ENCODE measurements at regions not wholly inside any gene's neighbourhood (a gene's known extent, or its start where the extent isn't known, plus 50 kb on each side); places are given as distances from the start of the nearest gene placed in this dataset.
"Not testable (repeated sequence)": the region's sequence is repeated elsewhere in the genome, so short reads cannot be mapped to it uniquely, and the experiment has no call there.

DNA sequence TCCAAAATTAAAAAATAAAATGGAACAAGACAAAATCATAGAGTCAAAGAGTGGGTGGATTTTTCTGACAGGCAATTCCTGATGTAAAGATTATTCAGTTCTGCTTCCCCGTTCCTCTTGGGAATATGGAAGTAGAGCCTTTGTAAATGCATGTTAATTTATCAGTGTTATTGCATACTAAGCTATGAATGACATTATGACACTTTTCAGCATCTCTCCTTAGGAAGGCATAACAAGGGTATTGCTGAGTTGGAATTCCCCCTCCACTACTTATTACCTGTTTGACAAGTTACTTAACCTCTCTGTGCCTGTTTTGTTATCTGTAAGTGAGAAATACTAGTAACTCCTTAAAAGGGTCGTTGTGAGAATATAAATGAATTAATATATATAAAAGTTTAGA lies 640.4 kb downstream of the LMO4 start:
- no peak for DNase-seq

DNA sequence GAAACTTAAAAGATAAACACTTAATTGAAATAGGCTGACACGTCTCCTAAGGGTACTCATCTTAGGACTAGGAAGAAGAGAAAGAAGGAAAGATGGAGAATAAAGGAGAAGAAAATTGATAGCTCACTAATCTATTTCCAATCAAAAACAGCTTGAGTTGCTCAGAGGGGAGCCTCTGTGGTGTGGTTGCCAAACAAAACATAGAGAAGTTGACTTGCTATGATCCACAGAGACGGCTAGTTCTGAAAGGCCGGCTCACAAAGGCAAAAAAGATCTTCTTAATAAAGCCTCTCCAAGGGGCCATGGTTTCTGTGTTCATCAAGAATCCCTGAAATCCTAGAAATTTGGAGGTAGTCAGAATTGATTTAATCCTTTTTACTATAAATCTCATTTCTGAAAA lies 644.1 kb downstream of the LMO4 start:
- no peak for DNase-seq

DNA sequence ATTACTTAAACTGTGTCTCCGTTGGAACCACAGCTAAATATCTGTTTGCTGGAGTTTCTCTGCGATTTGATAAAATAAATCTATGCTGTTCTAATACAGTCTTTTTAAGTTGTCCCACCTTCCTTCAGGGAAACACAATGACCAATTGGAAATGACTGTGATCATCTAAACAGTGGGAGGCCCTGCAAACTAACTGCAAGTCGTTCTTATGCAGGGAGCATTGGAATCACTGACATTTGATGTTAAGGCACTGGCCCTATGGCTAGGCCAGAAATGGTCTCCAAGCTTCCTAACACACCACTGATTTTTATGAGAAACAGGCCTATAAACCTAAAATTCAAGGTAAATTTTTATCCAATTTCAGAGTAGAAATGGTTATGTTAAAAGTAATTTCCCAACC lies 645.2 kb downstream of the LMO4 start:
- no peak for DNase-seq

DNA sequence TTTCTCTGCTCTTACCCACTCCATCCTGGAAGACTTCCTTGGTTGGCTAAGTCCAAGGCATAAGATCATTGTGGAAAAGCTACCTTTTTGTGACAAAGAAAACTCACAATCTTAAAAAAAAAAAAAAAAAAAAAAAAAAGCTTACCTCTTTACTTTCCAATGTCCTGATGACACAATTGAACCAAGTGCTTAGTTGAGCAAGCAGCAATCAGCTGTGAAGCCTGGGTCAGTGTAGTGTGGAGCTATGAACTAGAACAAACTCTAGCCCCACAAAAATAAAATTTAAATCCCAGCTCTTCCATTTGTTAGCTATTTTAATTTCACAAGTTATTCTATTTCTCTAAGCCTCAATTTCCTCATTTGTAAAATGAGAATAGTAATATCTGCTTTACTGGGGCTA lies 647.6 kb downstream of the LMO4 start:
- DNase-seq: no peak

DNA sequence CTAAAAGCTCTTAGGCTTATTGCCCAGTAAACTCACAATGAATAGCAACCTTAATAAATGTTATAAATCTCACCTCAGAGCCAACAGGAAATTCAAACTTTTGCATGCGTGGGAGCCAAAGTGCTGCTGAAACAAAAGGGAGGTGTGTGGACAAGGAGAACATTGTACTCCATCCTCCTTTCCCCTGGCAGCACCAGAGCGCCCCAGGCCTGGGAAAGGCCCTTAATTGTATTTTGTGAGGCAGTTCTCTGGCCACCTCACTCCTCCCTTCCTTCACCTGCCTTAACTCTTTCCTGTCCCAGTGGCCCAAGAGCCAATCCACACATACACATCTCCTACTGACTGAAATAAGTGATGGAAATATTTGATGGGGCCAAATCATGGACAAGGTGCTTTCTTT lies 648.5 kb downstream of the LMO4 start:
- no peak for DNase-seq

DNA sequence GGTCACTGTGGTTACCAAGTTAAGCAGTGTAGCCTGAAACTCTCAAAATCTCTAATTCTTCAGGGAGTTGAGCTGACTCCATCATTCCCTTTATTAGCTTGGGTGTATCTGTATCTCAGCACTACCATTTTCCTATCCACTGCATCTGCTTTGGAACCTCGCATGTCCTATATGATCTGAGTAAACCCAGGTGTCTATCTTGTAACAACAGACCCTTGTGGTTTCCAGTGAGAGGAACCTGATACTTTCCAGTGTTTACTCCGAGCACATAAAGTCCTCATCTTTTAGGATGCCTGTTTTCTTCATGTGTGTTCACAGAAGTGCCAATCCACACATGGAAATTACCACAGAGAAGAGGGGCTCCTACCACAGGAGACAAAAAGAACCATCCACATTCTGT lies 650.4 kb downstream of the LMO4 start:
- DNase-seq: no peak

DNA sequence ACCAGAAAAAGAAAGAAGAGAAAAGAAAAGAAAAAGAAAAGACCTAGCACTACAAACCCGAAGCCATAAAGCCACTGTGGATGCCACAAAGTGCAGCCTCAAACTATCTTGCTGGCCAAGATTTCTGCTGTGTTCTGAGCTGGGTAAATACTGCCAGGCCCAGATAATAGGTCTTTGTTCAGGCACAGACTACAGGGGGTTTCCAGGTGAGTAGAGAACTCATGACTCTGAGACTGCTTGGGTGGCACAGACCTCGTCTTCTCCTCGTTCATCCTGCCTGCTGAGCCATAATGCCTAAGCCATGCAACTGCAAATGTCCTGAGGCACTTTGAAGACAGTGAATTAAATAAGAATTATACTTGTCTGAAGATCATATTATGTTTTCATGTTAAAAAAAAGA lies 651.8 kb downstream of the LMO4 start:
- DNase-seq: no peak

DNA sequence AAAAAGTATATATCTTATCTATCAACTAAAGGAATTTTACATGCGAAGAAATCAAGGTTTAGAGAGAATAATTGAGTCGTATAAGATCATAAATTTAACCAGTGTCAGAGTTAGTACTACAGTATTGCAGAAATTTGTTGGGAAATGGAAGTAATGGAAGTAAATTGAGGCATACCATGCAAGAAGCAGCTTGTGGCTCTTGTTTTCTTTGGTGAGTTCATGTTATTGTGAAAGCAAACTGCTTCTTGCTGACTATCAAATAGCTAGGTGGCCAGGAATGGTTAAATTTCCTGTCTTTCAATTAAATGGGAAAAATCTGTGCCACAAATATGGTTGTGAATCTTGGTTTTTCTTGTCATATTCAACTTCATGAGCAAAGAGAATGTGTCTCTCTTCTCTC lies 652.7 kb downstream of the LMO4 start:
- no peak for DNase-seq

DNA sequence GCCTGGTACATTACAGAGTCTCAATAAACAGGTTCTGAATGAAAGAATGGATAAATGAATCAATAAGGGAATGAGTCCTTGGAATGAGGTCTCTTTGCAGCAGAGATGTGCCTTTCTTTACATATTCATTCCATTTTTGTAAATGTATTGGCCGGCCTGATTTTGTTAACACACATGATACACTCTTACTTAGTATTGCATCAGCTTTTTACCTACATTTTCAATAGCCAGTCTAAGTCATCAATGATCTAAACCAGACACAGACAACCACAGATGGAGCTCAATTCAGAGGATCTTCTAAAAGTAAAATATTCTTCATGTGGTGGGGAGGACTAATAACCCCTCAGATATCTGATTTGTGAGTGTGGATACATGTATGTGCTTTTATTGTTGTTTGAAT lies 653.1 kb downstream of the LMO4 start:
- DNase-seq: no peak

DNA sequence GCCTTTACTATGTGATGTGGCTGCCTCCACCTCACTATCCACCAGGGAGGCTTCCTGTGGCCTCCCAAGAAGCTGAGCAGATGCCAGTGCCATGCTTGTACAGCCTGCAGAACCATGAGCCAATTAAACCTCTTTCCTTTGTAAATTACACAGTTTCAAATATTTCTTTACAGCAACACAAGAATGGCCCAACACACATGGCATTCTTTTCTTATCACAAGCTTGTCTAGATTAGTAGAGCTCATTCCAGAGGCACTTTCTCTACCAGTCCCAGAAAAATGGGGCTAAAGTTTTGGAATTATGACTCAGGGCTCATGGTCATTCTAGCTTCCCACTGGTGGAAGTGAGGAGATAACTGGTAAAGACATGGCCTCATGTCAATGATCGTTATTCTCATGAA lies 655.2 kb downstream of the LMO4 start:
- DNase-seq: no peak

DNA sequence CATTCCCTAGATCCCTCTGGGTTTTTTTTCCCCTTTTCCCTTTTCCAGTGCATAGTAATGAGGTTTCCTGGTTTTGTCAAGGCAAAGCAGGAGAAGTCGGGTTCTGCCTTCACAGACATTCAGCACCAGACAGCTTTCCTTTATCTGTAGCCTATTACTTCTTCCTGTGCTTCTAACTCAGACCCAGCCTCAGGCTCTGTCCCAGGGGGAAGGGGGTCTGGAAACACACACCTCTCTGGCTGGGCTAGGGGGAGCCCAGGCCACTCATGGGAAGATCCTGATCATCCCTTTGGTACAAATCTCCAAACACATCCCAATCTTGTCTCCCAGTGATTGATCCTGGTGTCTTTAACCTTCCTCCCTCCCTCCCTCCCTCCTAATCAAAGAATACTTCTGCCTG lies 656.4 kb downstream of the LMO4 start:
- DNase-seq: no peak

DNA sequence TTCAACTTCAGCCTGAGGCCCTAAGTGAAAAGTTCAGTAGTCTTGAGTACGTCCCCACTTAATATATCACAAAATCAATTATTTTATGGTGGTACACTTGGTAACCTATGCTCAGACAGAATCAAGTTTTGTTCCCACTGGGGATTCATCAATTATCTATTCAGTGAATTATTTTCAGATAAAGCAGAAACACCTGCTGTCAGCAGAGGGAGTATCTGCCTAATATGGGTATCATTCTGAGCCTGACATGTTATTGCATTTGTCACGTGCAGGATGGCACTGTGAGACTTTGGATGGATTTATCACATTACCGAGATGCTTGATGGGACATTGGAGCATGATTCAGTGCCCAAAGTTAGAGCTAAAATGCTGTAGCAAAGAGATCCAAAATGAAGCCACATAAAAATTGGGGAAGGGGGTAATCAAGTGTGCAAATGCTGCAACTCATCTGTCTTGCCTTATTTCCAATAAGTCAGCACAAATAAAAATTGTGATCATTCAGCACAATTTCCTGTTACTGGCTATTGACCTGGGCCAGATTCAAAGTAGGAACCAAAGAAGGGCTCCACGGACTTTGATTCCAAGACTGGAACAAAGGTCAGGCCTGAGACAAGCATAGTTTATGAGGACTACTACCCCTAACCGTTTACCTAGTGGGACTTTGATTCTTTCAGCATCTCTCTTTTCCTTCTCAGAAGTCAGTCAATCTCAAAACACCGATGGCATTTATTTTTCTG lies 657.6 kb downstream of the LMO4 start:
- no peak for DNase-seq

DNA sequence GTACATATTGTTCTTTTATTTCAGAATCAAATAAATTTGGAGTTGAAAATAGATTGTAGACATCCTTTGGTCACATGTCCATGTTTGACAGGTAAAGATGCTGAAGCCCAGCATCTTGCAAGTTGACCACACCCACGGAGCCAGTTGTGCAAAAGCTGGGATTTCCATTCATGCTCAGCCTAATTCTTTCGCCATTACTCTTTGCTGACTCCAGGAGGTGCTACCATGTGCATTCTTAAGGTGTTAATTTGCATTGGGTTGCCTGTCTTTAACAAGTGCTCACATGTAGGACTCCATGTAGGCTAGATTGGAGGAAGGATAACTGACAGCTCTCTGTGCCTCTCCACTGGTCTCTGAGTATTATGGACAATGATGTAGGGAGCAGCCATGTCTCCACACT lies 660.7 kb downstream of the LMO4 start:
- DNase-seq: no peak

DNA sequence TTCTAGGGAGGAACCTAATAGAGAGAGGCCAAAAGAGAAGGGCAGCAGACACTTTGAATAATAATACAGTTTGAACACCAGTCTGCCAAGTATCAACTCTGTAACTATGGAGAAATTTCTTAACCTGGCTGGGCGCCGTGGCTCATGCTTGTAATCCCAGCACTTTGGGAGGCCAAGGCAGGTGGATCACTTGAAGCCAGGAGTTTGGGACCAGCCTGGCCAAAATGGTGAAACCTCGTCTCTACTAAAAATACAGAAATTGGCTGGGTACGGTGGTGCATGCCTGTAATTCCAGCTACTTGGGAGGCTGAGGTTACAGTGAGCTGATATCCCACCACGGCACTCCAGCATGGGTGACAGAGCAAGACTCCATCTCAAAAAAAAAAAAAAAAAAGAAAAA lies 663.9 kb downstream of the LMO4 start:
- not testable (repeated sequence) for DNase-seq

DNA sequence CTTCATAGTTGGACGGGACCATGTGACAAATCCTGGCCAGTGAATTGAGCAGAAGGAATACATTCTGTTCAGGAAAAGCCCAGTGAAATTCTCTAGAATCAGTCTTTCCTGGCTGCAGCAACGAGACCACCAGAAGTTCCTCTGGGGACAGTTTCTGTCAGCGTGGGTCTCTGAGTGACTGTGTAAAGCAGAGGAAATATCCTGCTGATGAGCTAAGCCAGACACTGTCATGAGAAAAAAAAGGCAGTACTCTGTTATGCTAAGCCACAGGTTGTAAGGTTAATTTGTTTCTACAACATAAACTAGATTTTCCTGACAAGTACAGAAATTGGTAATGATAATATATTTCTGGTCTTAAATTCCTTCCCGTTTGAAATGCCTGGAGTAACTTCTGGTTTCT lies 664.4 kb downstream of the LMO4 start:
- DNase-seq: no peak

DNA sequence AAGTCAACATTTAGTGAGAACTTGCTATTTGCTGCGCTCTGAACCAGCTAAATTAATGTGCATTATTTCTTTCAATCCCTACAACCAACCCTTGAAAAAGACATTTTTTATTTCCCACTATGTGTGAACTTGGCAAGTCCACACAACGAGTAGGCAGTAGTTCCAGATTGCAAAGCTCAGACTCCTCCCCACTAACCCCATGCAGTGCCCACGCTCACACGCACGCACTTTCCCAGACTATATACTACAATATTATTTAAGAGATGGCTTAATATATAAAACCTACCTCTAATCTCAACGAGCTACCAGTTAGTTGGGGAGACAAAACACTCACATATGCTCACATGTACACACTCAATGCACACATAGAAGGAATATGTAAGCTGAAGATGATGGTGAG lies 671.2 kb downstream of the LMO4 start:
- DNase-seq: no peak

DNA sequence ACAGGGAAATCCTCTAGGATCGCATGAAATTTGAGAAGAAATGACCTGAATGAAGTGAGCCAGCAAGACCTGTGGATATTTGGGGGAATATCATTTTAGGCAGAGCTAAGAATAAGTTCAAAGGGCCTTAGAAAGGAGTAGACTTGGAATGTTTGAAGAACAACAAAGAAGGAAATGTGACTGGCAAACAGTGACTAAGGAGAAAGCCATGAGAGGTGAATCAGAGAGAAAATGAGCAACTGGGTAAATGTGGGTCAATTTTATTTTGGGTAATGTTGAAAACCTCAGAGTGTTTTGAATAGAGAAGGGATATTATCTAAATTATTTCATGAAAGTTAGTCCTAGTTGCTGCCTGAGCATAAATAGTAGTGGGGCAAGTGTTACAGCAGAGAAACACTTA lies 672.8 kb downstream of the LMO4 start:
- DNase-seq: no peak

DNA sequence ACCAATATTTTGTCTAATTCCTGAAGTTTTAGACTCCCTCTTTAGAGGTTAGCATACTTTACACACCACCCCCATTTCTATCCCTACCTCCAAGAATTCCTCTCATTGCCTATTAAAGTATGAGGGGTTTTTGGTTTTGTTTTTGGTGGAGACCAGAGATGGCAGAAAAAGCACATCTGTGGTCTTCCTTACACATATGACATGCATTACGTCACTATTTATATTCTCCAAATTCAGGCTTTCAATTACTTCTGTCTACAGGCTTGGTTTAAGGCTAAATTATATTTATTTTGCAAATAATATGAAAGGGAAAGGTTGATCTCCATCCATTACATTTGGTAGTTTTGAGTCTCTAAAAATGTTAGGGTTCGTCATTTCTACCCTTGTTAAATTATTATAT lies 674.6 kb downstream of the LMO4 start:
- DNase-seq: no peak

DNA sequence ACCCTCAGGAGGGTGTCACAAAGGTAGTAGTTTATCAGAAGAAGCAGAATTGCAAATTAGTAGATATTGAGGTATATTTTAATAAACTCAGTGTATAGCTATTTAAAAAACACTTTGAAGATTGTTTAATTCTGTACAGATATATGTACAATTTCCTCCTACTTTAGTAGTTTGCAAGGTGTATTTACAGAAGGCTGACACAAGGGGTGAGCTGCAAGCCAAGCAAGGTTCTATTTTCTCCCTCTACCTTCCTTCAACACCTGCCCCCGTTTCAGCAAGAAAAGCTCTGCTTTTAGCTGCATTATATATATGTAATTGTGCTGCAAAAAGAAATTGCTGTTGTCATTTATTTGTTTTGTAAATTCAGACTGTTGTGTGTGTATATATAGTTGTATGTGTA lies 674.2 kb upstream of the PKN2 start:
- no peak for DNase-seq

DNA sequence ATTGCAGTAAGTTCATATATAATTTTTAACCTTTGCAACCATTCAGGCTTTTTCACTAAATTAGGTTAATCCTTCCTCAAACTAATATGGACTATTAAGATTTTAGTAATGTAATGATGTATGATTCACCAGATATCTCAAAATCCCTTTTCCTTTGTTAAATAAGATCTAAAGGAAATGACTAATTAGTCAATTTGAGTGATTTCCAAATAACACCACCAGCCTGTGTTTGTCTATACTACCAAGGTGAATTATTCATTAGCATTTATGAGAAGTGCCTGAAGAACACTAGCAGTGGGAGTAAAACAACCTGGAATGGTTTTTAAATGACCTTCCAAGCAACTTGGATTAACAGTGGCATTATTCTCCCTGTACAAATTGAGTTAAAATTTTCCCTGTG lies 670.6 kb upstream of the PKN2 start:
- DNase-seq: no peak

DNA sequence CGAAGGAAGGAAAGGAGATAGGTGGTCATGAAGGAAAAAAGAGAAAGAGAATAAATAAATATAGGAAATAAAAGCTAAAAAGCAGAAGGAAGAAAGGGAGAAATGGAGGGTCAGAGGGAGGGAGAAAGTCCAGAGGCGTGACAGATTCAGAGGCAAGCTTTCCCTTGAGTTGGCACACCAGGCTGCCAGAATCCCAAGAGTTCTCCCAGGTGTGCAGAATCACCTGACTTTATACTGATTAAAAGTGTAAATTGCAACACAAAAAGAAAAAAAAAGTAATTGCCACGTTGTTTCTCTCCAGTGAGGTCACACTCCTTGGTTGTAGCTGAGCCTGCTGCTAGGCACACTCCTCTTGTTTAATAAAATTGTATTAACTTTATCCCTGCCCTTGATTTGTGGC lies 669.9 kb upstream of the PKN2 start:
- no peak for DNase-seq

DNA sequence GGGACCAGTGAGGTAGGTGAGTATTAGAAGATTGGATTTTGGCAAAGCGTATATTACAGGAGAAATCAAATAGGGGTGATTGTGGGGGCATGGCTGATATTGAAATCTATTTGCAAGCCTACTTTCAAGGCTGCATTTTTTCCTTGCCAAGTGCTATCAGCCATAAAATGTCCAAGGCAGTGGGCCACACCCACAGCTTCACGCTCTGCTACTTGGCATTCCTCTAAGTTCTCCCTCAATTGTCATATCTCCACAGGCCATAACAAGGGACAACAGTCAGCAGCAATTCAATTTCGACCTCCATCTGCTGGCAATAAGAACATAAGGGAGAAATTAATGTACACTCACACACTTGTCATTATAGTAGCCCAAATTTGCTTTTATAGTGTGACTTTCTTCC lies 667.1 kb upstream of the PKN2 start:
- DNase-seq: no peak

DNA sequence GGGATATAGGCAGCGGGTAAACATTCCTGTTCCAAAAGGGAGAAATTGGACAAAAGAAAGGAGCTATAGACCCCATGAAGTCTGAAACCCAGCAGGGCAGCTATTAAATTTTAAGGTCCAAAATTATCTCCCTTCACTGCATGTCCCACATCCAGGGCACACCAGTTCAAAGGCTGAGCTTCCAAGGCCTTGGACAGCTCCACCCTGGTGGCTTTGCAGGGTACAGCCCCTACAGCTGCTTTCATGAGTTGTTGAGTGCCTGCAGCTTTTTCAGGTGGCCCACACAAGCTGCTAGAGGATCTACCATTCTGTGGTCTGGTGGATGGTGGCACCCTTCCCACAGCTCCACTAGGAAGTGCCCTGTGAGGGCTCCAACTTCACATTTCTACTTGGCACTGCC lies 662.5 kb upstream of the PKN2 start:
- no peak for DNase-seq

DNA sequence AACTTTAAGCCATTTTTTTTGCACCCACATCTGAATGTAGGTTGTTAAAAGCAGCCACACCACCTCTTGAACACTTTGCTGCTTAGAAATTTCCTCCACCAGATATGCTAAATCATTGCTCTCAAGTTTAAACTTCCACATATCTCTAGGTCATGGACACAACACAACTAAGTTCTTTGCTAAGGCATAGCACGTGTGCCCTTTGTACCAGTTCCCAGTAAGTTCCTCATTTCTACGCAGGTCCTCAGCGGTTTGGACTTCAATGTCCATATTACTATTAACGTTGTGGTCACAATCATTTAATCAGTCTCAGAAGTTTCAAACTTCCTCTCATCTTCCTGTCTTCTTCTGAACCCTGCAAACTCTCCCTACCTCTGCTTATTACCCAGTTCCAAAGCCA lies 661.6 kb upstream of the PKN2 start:
- DNase-seq: no peak

DNA sequence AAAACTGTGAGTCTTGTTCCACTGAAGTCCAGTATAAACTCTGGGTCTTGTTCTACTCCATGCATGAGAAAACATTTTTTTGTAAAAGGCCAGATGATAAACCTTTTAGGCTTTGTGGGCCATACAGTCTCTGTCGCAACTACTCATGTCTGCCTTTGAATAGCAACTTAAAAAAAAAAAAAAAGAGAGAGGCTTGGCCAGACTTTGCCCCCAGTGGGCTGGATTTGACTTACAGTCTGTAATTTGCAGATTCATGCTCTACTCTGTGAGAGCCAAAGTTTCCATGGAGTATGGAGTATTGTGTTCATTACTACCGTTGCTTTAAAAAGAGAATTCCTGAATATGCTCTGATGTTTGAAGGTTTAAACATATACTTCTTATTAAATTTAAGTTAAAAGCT lies 654.9 kb upstream of the PKN2 start:
- no peak for DNase-seq

DNA sequence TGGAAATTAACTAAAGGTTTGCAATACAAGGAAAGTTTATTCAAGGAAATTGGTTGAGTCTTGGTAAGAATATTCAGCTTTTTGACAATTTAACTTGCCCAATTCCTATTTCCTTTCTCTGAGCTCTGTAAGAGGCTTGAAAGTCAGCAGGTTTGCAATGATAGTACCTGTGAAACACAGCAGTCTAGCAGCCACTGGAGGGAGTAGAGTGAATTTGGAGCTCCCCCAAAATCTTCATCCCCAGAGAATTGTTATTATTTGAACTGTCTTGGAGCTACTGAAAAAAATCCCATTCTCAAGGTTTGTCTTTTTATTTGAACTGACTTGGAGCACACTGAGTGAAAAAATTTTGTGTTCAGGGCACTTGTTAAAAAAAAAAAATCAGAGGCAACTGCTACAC lies 654.2 kb upstream of the PKN2 start:
- no peak for DNase-seq
